H9 (cell line): ENCODE measurements at regions not wholly inside any gene's neighbourhood (a gene's known extent, or its start where the extent isn't known, plus 50 kb on each side); places are given as distances from the start of the nearest gene placed in this dataset.

Experiments
- DNase-seq: peaks from one replicate; pipeline ENCODE4 v3.0.0-alpha.2; 2017
- H2AFZ ChIP-seq: one replicate; pipeline ENCODE4 v1.6.1; 2013; ENCODE audit warnings: mild to moderate bottlenecking, low read length, control low read depth, moderate library complexity
- H2AK5ac ChIP-seq: 2 replicates; pipeline ENCODE4 v1.6.1; 2013; ENCODE audit warnings: low read length, control low read depth, mixed read lengths; ENCODE audit not compliant: insufficient read length
- H2BK120ac ChIP-seq: one replicate; pipeline ENCODE4 v1.6.1; 2013; ENCODE audit warnings: low read depth, mild to moderate bottlenecking, low read length, control low read depth, inconsistent platforms; ENCODE audit not compliant: poor library complexity, severe bottlenecking
- H2BK12ac ChIP-seq: 2 replicates; pipeline ENCODE4 v1.6.1; 2013; ENCODE audit warnings: low read length, control low read depth, mixed read lengths, low read depth; ENCODE audit not compliant: insufficient read length
- H2BK15ac ChIP-seq: 2 replicates; pipeline ENCODE4 v1.6.1; 2013; ENCODE audit warnings: low read depth, low read length, control low read depth
- H2BK20ac ChIP-seq: one replicate; pipeline ENCODE4 v1.6.1; 2013; ENCODE audit warnings: low read depth, mild to moderate bottlenecking, low read length, control low read depth, inconsistent platforms; ENCODE audit not compliant: poor library complexity, severe bottlenecking
- H2BK5ac ChIP-seq: 2 replicates; pipeline ENCODE4 v1.6.1; 2013; ENCODE audit warnings: low read length, control low read depth, mixed read lengths; ENCODE audit not compliant: insufficient read length
- H3K14ac ChIP-seq: 2 replicates; pipeline ENCODE4 v1.6.1; 2013; ENCODE audit warnings: low read length, control low read depth; ENCODE audit not compliant: insufficient read depth
- H3K18ac ChIP-seq: 2 replicates; pipeline ENCODE4 v1.6.1; 2013; ENCODE audit warnings: low read depth, mild to moderate bottlenecking, mixed read lengths, low read length, control low read depth; ENCODE audit not compliant: insufficient read length
- H3K23ac ChIP-seq: 2 replicates; pipeline ENCODE4 v1.6.1; 2013; ENCODE audit warnings: low read length, control low read depth, mixed read lengths, low read depth; ENCODE audit not compliant: insufficient read length
- H3K23me2 ChIP-seq: 2 replicates; pipeline ENCODE4 v1.6.1; 2013; ENCODE audit warnings: low read depth, mild to moderate bottlenecking, mixed read lengths, low read length, control low read depth; ENCODE audit not compliant: insufficient read length, poor library complexity, severe bottlenecking
- H3K27ac ChIP-seq: 2 replicates; pipeline ENCODE4 v1.5.1; 2013; ENCODE audit warnings: low read length, control low read depth, mixed read lengths, low read depth; ENCODE audit not compliant: insufficient read length
- H3K27me3 ChIP-seq: 2 replicates; pipeline ENCODE4 v1.6.1; 2013; ENCODE audit warnings: low read length, control low read depth, inconsistent platforms; ENCODE audit not compliant: insufficient read depth
- H3K4ac ChIP-seq: 2 replicates; pipeline ENCODE4 v1.6.1; 2013; ENCODE audit warnings: low read depth, mild to moderate bottlenecking, control low read depth, inconsistent platforms, low read length, moderate library complexity
- H3K4me1 ChIP-seq: 2 replicates; pipeline ENCODE4 v1.6.1; 2013; ENCODE audit warnings: low read length, control low read depth, inconsistent platforms; ENCODE audit not compliant: insufficient read depth
- H3K4me2 ChIP-seq: 2 replicates; pipeline ENCODE4 v1.6.1; 2013; ENCODE audit warnings: low read length, control low read depth, mixed read lengths; ENCODE audit not compliant: insufficient read length, insufficient read depth
- H3K56ac ChIP-seq: 2 replicates; pipeline ENCODE4 v1.6.1; 2013; ENCODE audit warnings: low read depth, mild to moderate bottlenecking, mixed read lengths, low read length, control low read depth; ENCODE audit not compliant: insufficient read length
- H3K79me1 ChIP-seq: 2 replicates; pipeline ENCODE4 v1.6.1; 2013; ENCODE audit warnings: low read depth, mild to moderate bottlenecking, moderate library complexity, low read length, control low read depth, inconsistent platforms; ENCODE audit not compliant: insufficient read depth, poor library complexity, severe bottlenecking
- H3K79me2 ChIP-seq: 2 replicates; pipeline ENCODE4 v1.6.1; 2013; ENCODE audit warnings: low read length, control low read depth, inconsistent platforms; ENCODE audit not compliant: insufficient read depth
- H3K9ac ChIP-seq: 2 replicates; pipeline ENCODE4 v1.6.1; 2013; ENCODE audit warnings: low read length, control low read depth, mixed read lengths; ENCODE audit not compliant: insufficient read length; ENCODE audit errors: extremely low read depth
- H3K9me3 ChIP-seq: one replicate; pipeline ENCODE4 v1.6.1; 2013; ENCODE audit warnings: low read depth, low read length, inconsistent platforms; ENCODE audit not compliant: control insufficient read depth
- H3T11ph ChIP-seq: one replicate; pipeline ENCODE4 v1.6.1; 2013; ENCODE audit warnings: mild to moderate bottlenecking, low read length, control low read depth, inconsistent platforms
- H4K20me1 ChIP-seq: one replicate; pipeline ENCODE4 v1.6.1; 2013; ENCODE audit not compliant: control insufficient read depth, insufficient read length, insufficient read depth
- H4K5ac ChIP-seq: 2 replicates; pipeline ENCODE4 v1.6.1; 2013; ENCODE audit warnings: low read depth, mild to moderate bottlenecking, mixed read lengths, low read length, control low read depth; ENCODE audit not compliant: insufficient read length
- H4K8ac ChIP-seq: replicated peaks from 2 replicates; pipeline ENCODE4 v1.6.1; 2013; ENCODE audit warnings: low read length, control low read depth, mixed read lengths, low read depth; ENCODE audit not compliant: insufficient read length
- H4K91ac ChIP-seq: 2 replicates; pipeline ENCODE4 v1.6.1; 2013; ENCODE audit warnings: low read depth, mild to moderate bottlenecking, moderate library complexity, mixed read lengths, low read length, control low read depth; ENCODE audit not compliant: insufficient read length
- H3K27ac Mint-ChIP-seq, 3 experiments: 2 replicates in 2 of 3; 3 replicates in 1 of 3; pipeline ENCODE4 v1.8.0; 2020 to 2021; ENCODE audit warnings: mixed read lengths in 3 of 3, mild to moderate bottlenecking in 1 of 3, moderate library complexity in 1 of 3
- H3K27me3 Mint-ChIP-seq: 2 replicates; pipeline ENCODE4 v1.8.0; 2021; ENCODE audit warnings: low read depth, mild to moderate bottlenecking, moderate library complexity, mixed read lengths
- H3K36me3 Mint-ChIP-seq, 3 experiments: 2 replicates in 2 of 3; 3 replicates in 1 of 3; pipeline ENCODE4 v1.8.0; 2020 to 2021; ENCODE audit warnings: low read depth in 3 of 3, mixed read lengths in 3 of 3; ENCODE audit not compliant: insufficient read depth in 1 of 3
- H3K4me1 Mint-ChIP-seq, 2 experiments: 2 replicates each; pipeline ENCODE4 v1.8.0; 2020; ENCODE audit warnings: mixed read lengths in 2 of 2
- H3K4me3 Mint-ChIP-seq, 2 experiments: 2 replicates in 1 of 2; 3 replicates in 1 of 2; pipeline ENCODE4 v1.8.0; 2020 to 2021; ENCODE audit warnings: mild to moderate bottlenecking in 2 of 2, mixed read lengths in 2 of 2, moderate library complexity in 1 of 2
- H3K9me3 Mint-ChIP-seq, 2 experiments: 2 replicates in 1 of 2; 3 replicates in 1 of 2; pipeline ENCODE4 v1.8.0; 2020; ENCODE audit warnings: mild to moderate bottlenecking in 2 of 2, mixed read lengths in 2 of 2, moderate library complexity in 1 of 2
- CTCF ChIP-seq: fragments of 200-600 bp; sonication (generic); conservative IDR thresholded peaks from 3 replicates; pipeline ENCODE4 v1.8.0; 2021; ENCODE audit warnings: antibody characterized with exemption, mild to moderate bottlenecking
- WGBS: extraction: QIAGEN DNeasy Blood & Tissue Kit; methylation state at CpG from one replicate; pipeline ENCODE4 v1.1.7; 2013; ENCODE audit warnings: missing lambda C conversion rate, low lambda C conversion rate, mixed read lengths; ENCODE audit not compliant: insufficient read length; ENCODE audit errors: extremely low coverage; 5-methylcytosine and 5-hydroxymethylcytosine counted together

- no peaks in the 10 kb centered on the region for H3K9me3 ChIP-seq
- H2AK5ac ChIP-seq, result no peak overlapping the region
- no peak overlapping the region for H2BK20ac ChIP-seq
- DNase-seq, result no peak
- H2BK12ac ChIP-seq, result no peak overlapping the region
- no peak overlapping the region for H2BK5ac ChIP-seq
- H3K14ac ChIP-seq, result no peak overlapping the region
- no peaks in the 10 kb centered on the region for H3K79me1 ChIP-seq
- H2AFZ ChIP-seq, result no peak overlapping the region
- H3K18ac ChIP-seq, result no peak overlapping the region
- Mint-ChIP-seq H3K36me3 (no peaks in the 10 kb centered on the region), H3K27me3 (no peaks in the 10 kb centered on the region), H3K4me3 (no peak overlapping the region), H3K9me3 (no peaks in the 10 kb centered on the region), H3K27ac (no peak overlapping the region), H3K4me1 (peaks cover 0 to 4% of the 10 kb centered on the region in 2 experiments; a peak in 2 of 4 replicates)
- no peak overlapping the region for H3K9ac ChIP-seq
- H3K79me2 ChIP-seq, result no peaks in the 10 kb centered on the region
- no peak overlapping the region for H3K4me2 ChIP-seq
- no peaks in the 10 kb centered on the region for H3K23me2 ChIP-seq
- no peak overlapping the region for H4K5ac ChIP-seq
- H2BK15ac ChIP-seq, result no peak overlapping the region
- TF ChIP-seq CTCF, result no peak
- WGBS, result no CpG with 5 or more reads among the region's 4 CpGs
- H3K4me1 ChIP-seq, result no peaks in the 10 kb centered on the region
- H3K4ac ChIP-seq, result no peak overlapping the region
- H2BK120ac ChIP-seq, result no peak overlapping the region
- no peak overlapping the region for H4K91ac ChIP-seq
- H3K23ac ChIP-seq, result no peak overlapping the region
- H3T11ph ChIP-seq, result no peak overlapping the region
- no peak overlapping the region for H3K27ac ChIP-seq
- no peaks in the 10 kb centered on the region for H3K27me3 ChIP-seq
- no peaks in the 10 kb centered on the region for H4K20me1 ChIP-seq
- H4K8ac ChIP-seq, result no peak overlapping the region
- H3K56ac ChIP-seq, result no peak overlapping the region
Measured at GRCh38 chr5:87076411-87076810, 191.3 kb upstream of the RASA1 start.
